MM.1S (cell line): ENCODE measurements at regions not wholly inside any gene's neighbourhood (a gene's known extent, or its start where the extent isn't known, plus 50 kb on each side); places are given as distances from the start of the nearest gene placed in this dataset.

Source experiments
- DNase-seq: peaks from one replicate; pipeline ENCODE4 v3.0.0-alpha.2; 2015
- H2AFZ ChIP-seq: fragments of 300-600 bp; sonication (generic); 2 replicates; pipeline ENCODE4 v1.6.0; 2016; ENCODE audit warnings: antibody characterized with exemption, low read length
- H3F3A ChIP-seq: fragments of 300-600 bp; sonication (generic); 2 replicates; pipeline ENCODE4 v1.6.1; 2016; ENCODE audit warnings: mild to moderate bottlenecking, antibody characterized with exemption, low read length, moderate library complexity, mixed read lengths; ENCODE audit not compliant: insufficient read depth
- H3K27ac ChIP-seq: fragments of 300-600 bp; sonication (generic); 2 replicates; pipeline ENCODE4 v1.5.1; 2016; ENCODE audit warnings: mild to moderate bottlenecking, low read length
- H3K27me3 ChIP-seq: fragments of 300-600 bp; sonication (generic); replicated peaks from 2 replicates; pipeline ENCODE4 v1.6.0; 2016; ENCODE audit warnings: low read length; ENCODE audit not compliant: insufficient read depth
- H3K36me3 ChIP-seq: fragments of 300-600 bp; sonication (generic); replicated peaks from 2 replicates; pipeline ENCODE4 v1.6.1; 2016; ENCODE audit warnings: mild to moderate bottlenecking, low read length, mixed read lengths; ENCODE audit not compliant: insufficient read depth
- H3K4me1 ChIP-seq: fragments of 300-600 bp; sonication (generic); 2 replicates; pipeline ENCODE4 v1.6.1; 2016; ENCODE audit warnings: low read length, mixed read lengths
- H3K4me2 ChIP-seq: fragments of 300-600 bp; sonication (generic); 2 replicates; pipeline ENCODE4 v1.6.0; 2016; ENCODE audit warnings: low read depth, low read length
- H3K4me3 ChIP-seq: fragments of 300-600 bp; sonication (generic); 2 replicates; pipeline ENCODE4 v1.5.1; 2016; ENCODE audit warnings: low read length, mixed read lengths
- H3K79me2 ChIP-seq: fragments of 300-600 bp; sonication (generic); 2 replicates; pipeline ENCODE4 v1.6.1; 2016; ENCODE audit warnings: mixed run types, low read length, mixed read lengths
- H3K9ac ChIP-seq: fragments of 300-600 bp; sonication (generic); 2 replicates; pipeline ENCODE4 v1.6.1; 2016; ENCODE audit warnings: low read length, mixed read lengths
- H3K9me2 ChIP-seq: fragments of 300-600 bp; sonication (generic); replicated peaks from 2 replicates; pipeline ENCODE4 v1.6.1; 2016; ENCODE audit warnings: mild to moderate bottlenecking, low read length, mixed read lengths; ENCODE audit not compliant: insufficient read depth
- H3K9me3 ChIP-seq: fragments of 300-600 bp; sonication (generic); replicated peaks from 2 replicates; pipeline ENCODE4 v1.6.1; 2016; ENCODE audit warnings: mild to moderate bottlenecking, low read length, mixed read lengths; ENCODE audit not compliant: insufficient read depth
- H4K20me1 ChIP-seq: fragments of 300-600 bp; sonication (generic); 2 replicates; pipeline ENCODE4 v1.6.1; 2016; ENCODE audit warnings: mild to moderate bottlenecking, low read length, moderate library complexity, mixed read lengths; ENCODE audit not compliant: insufficient read depth
- CTCF ChIP-seq: fragments of 300-600 bp; sonication (generic); IDR thresholded peaks from 2 replicates; pipeline ENCODE4 v1.5.1; 2016; ENCODE audit warnings: antibody characterized with exemption, low read length, mixed read lengths
- EZH2 ChIP-seq: fragments of 300-600 bp; sonication (generic); optimal IDR thresholded peaks from 2 replicates; pipeline ENCODE3; 2017; ENCODE audit warnings: low read depth, mild to moderate bottlenecking, antibody characterized with exemption, low read length, mixed read lengths
- EZH2phosphoT487 ChIP-seq: fragments of 300-600 bp; sonication (generic); IDR thresholded peaks from 2 replicates; pipeline ENCODE4 v1.6.1; 2018; ENCODE audit warnings: antibody characterized with exemption, low read length

- H3K27me3 ChIP-seq, result no peaks in the 10 kb centered on the region
These were observed 750.1 kb downstream of the COL12A1 start for GRCh38 chr6:74455786-74456185.

GRCh38 chr6:74451953-74452352 lies 753.9 kb downstream of the COL12A1 start:
- Histone ChIP-seq H3K79me2 (no peaks in the 10 kb centered on the region), H3K4me3 (no peak overlapping the region), H3K9me2 (no peaks in the 10 kb centered on the region), H3K27ac (no peak overlapping the region), H3K9me3 (no peaks in the 10 kb centered on the region), H2AFZ (no peak overlapping the region), H3K4me1 (no peaks in the 10 kb centered on the region), H3K9ac (no peak overlapping the region), H3F3A (no peaks in the 10 kb centered on the region), H3K36me3 (no peaks in the 10 kb centered on the region), H4K20me1 (no peaks in the 10 kb centered on the region), H3K4me2 (no peak overlapping the region), H3K27me3 (no peaks in the 10 kb centered on the region)
- DNase-seq, result no peak
- no peak for TF ChIP-seq CTCF
- TF ChIP-seq EZH2, result no peak
- TF ChIP-seq EZH2phosphoT487, result no peak

More at GRCh38 chr6:74455786-74456185, 750.1 kb downstream of the COL12A1 start:
- TF ChIP-seq EZH2phosphoT487 (no peak), CTCF (no peak), EZH2 (no peak)
- H3K27ac ChIP-seq, result no peak overlapping the region
- H3K4me1 ChIP-seq, result no peaks in the 10 kb centered on the region
- no peaks in the 10 kb centered on the region for H3K36me3 ChIP-seq
- H3K9me3 ChIP-seq, result no peaks in the 10 kb centered on the region
- H3K9me2 ChIP-seq, result no peaks in the 10 kb centered on the region
- H3F3A ChIP-seq, result no peaks in the 10 kb centered on the region
- no peak overlapping the region for H2AFZ ChIP-seq
- no peaks in the 10 kb centered on the region for H3K79me2 ChIP-seq
- no peak overlapping the region for H3K4me3 ChIP-seq
- H3K9ac ChIP-seq, result no peak overlapping the region
- no peaks in the 10 kb centered on the region for H4K20me1 ChIP-seq
- no peak for DNase-seq
- no peak overlapping the region for H3K4me2 ChIP-seq

- H3K36me3 ChIP-seq, result no peaks in the 10 kb centered on the region
- no peak overlapping the region for H2AFZ ChIP-seq
- no peaks in the 10 kb centered on the region for H3F3A ChIP-seq
- H3K9ac ChIP-seq, result no peak overlapping the region
- H3K4me1 ChIP-seq, result no peaks in the 10 kb centered on the region
- no peaks in the 10 kb centered on the region for H3K9me2 ChIP-seq
- H4K20me1 ChIP-seq, result no peaks in the 10 kb centered on the region
- H3K27ac ChIP-seq, result no peak overlapping the region
- no peak for DNase-seq
- TF ChIP-seq EZH2, result no peak
- TF ChIP-seq EZH2phosphoT487, result no peak
- no peak for TF ChIP-seq CTCF
- H3K79me2 ChIP-seq, result no peaks in the 10 kb centered on the region
- H3K4me2 ChIP-seq, result no peak overlapping the region
- H3K9me3 ChIP-seq, result no peaks in the 10 kb centered on the region
- H3K4me3 ChIP-seq, result no peak overlapping the region
- no peaks in the 10 kb centered on the region for H3K27me3 ChIP-seq
These were observed 752.8 kb downstream of the CD109 start for GRCh38 chr6:74448850-74449249.
